ENCODE measurements at regions not wholly inside any gene's neighbourhood (a gene's known extent, or its start where the extent isn't known, plus 50 kb on each side); places are given as distances from the start of the nearest gene placed in this dataset.

DNA sequence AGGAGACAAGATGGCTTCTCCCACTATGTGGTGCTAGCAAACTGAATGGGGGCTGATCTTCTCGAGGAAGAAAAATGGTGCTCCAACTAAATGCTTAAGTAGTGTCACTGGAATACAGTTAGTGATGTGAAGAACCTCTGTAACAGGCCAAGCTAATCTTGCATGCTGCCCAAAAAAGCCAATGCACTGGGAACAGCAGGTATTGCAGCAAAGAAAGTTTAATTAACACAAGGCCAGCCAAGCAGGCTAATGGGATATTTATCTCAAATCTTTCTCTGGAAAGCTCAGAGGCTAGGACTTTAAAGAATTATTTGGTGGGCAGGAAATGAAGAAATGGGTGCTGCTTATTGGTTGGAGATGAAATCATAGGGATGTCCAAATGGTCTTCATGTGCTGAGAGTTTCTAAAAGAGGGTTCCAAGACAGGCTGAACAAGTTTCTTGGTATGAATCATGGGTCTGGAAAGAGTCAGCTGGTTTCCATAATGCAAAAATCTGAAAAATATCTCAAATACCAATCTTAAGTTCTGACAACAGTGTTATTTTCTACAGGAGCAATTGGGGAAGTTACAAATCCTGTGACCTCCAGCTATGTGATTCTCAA is 1550.5 kb downstream of the SLITRK5 start:
- no peaks in the 10 kb centered on the region for H3K4me1 ChIP-seq
- H3K4me3 ChIP-seq (replicated peaks in 1 of 3) = no peak overlapping the region
- no peaks in the 10 kb centered on the region for H3K27me3 ChIP-seq
- H3K36me3 ChIP-seq = no peaks in the 10 kb centered on the region
- DNase-seq = no peak
- TF ChIP-seq POLR2A (IDR thresholded peaks at IDR 0.05) = no peak
- TF ChIP-seq, protein P1, sequence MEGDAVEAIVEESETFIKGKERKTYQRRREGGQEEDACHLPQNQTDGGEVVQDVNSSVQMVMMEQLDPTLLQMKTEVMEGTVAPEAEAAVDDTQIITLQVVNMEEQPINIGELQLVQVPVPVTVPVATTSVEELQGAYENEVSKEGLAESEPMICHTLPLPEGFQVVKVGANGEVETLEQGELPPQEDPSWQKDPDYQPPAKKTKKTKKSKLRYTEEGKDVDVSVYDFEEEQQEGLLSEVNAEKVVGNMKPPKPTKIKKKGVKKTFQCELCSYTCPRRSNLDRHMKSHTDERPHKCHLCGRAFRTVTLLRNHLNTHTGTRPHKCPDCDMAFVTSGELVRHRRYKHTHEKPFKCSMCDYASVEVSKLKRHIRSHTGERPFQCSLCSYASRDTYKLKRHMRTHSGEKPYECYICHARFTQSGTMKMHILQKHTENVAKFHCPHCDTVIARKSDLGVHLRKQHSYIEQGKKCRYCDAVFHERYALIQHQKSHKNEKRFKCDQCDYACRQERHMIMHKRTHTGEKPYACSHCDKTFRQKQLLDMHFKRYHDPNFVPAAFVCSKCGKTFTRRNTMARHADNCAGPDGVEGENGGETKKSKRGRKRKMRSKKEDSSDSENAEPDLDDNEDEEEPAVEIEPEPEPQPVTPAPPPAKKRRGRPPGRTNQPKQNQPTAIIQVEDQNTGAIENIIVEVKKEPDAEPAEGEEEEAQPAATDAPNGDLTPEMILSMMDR (IDR thresholded peaks at IDR 0.05) = no peak
- intact Hi-C loops (cut with DNase I) = no loop called here
- WGBS, 2 donors = 86 to 90% methylated on average over 1 of the region's 1 CpG
- no peaks in the 10 kb centered on the region for H3K9me3 ChIP-seq
- H3K27ac ChIP-seq = no peak overlapping the region

DNA sequence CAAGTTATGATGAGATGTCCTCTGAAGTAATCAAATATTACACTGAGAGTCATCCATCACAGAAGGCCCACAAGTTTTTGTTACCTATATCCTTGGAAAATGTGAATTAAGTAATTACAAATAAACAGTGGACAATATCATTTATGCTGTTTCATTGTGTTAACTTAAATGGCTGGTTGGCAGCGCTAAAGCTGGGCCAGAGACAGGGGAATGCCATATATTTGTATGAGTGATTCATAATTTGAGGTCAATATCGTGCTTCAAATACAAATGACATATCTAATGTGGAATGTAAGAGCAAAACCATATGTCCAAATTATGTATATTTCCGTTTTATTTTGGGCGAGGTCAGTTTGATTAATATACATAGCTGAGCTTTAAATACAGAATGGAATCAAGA is 1556.2 kb downstream of the SLITRK5 start:
- intact Hi-C loops (cut with DNase I) = no loop called here
- no peak for TF ChIP-seq POLR2A (IDR thresholded peaks at IDR 0.05)
- TF ChIP-seq, protein P1 (IDR thresholded peaks at IDR 0.05) = no peak
- Histone ChIP-seq H3K27me3 (no peaks in the 10 kb centered on the region), H3K4me3 (replicated peaks in 1 of 3) (no peak overlapping the region), H3K27ac (no peak overlapping the region), H3K4me1 (no peaks in the 10 kb centered on the region), H3K36me3 (no peaks in the 10 kb centered on the region), H3K9me3 (no peaks in the 10 kb centered on the region)
- 60 to 63% methylated on average over 4 of the region's 4 CpGs for WGBS, 2 donors
- no peak for DNase-seq

DNA sequence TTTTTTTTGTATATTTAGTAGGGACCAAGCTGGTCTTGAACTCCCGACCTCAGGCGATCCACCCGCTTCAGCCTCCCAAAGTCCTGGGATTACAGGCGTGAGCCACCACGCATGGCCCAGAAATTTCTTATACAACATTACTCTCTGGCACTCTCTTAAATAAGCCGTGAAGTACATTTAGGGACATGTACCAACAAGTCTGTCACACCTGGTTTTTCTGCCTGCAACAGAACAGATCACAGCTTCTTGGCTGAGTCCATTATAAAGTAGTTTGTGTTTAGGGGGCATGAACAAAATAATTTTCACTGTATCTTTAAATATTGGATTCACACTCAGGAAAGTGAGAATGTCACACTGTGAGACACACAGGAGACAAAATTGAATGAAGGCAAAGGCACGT is 1567.3 kb downstream of the SLITRK5 start:
- WGBS, 2 donors = 69 to 81% methylated on average over 7 of the region's 7 CpGs
- no peak for TF ChIP-seq POLR2A (IDR thresholded peaks at IDR 0.05)
- TF ChIP-seq, protein P1 (IDR thresholded peaks at IDR 0.05) = no peak
- intact Hi-C loops (cut with DNase I) = no loop called here
- H3K27ac ChIP-seq = no peak overlapping the region
- no peaks in the 10 kb centered on the region for H3K36me3 ChIP-seq
- DNase-seq = no peak
- no peaks in the 10 kb centered on the region for H3K9me3 ChIP-seq
- H3K4me3 ChIP-seq (replicated peaks in 1 of 3) = no peak overlapping the region
- no peaks in the 10 kb centered on the region for H3K4me1 ChIP-seq
- no peaks in the 10 kb centered on the region for H3K27me3 ChIP-seq

DNA sequence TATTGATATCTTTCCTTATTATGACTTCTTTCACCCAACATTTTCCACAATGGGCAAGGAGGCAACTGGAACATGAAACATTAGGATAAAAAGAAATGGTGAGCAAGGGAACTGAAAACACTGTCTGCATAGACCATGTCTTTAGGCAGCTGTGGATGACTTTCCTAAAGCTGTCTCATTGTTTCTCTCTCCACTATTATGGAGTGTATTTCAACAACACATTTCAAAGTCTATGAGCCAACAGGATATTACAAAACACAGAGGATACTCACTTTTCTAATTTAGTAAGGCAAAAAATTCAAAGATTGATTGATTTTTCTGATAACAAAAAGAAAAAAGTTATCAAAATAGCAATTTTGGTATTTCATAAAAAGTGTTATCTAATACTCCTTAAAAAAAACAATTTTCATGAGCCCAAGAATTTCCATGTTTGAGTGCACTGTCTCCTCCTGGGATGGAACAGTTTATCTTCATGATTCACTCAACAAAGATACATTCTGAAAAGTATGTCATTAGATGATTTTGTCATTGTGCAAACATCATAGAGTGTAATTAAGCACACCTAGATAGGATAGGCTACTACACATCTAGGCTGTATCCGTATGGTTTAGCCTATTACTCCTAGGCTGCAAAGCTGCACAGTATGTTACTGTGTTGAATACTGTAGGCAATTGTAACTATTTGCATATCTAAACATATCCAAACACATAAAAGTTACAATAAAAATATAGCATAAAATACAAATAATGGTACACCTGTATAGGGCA is 1568.4 kb downstream of the SLITRK5 start:
- TF ChIP-seq, protein P1 (IDR thresholded peaks at IDR 0.05) = no peak
- Histone ChIP-seq H3K9me3 (no peaks in the 10 kb centered on the region), H3K4me1 (no peaks in the 10 kb centered on the region), H3K4me3 (replicated peaks in 1 of 3) (no peak overlapping the region), H3K27me3 (no peaks in the 10 kb centered on the region), H3K27ac (no peak overlapping the region), H3K36me3 (no peaks in the 10 kb centered on the region)
- no peak for DNase-seq
- intact Hi-C loops (cut with DNase I) = no loop called here
- WGBS, 2 donors = 89 to 97% methylated on average over 1 of the region's 1 CpG

DNA sequence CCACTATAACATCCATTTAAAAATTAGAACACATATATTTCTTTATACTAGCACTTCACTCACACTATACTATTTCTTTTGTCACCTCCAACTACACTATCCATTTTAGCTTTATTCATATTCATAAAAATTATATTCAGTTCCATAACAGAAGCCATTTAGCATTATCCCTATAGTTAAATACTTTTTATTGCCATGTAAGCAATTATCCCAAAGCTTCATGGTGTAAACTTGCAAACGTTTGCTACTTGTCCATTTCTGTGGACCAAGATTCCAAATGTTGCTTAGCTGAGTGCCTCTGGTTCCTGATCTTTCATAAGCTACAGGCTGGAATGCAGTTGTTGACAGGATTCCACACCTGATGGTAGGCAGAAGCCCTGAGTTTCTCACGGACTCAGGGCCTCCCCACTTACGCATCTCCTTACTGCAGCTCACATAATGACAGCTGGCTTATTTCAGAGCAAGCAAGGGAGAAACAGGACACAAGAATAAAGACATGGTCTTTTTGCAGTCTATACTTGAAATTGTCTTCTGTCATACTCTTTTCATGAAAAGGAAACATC is 1584.8 kb downstream of the SLITRK5 start:
- WGBS, 2 donors = 57 to 70% methylated on average over 3 of the region's 3 CpGs
- Histone ChIP-seq H3K36me3 (no peaks in the 10 kb centered on the region), H3K9me3 (no peaks in the 10 kb centered on the region), H3K27ac (no peak overlapping the region), H3K27me3 (no peaks in the 10 kb centered on the region), H3K4me1 (no peaks in the 10 kb centered on the region), H3K4me3 (replicated peaks in 1 of 3) (no peak overlapping the region)
- intact Hi-C loops (cut with DNase I) = no loop called here
- TF ChIP-seq, protein P1 (IDR thresholded peaks at IDR 0.05) = no peak
- TF ChIP-seq POLR2A (IDR thresholded peaks at IDR 0.05) = no peak
- no peak for DNase-seq

All from thyroid gland (tissue), 4 donors.